ENCODE measurements at regions not wholly inside any gene's neighbourhood (a gene's known extent, or its start where the extent isn't known, plus 50 kb on each side); places are given as distances from the start of the nearest gene placed in this dataset.

GRCh38 chr7:131976411-131976810 lies 420.0 kb upstream of the PODXL start:
- TF ChIP-seq POLR2A (IDR thresholded peaks at IDR 0.05) (no peak), CTCF (IDR thresholded peaks at IDR 0.05) (no peak), POLR2AphosphoS5 (IDR thresholded peaks at IDR 0.05; ENCODE audit: insufficient read depth in 1 of 2, low read depth in 1 of 2) (no peak)

Data from vagina (tissue), 2 donors.